ENCODE measurements at regions not wholly inside any gene's neighbourhood (a gene's known extent, or its start where the extent isn't known, plus 50 kb on each side); places are given as distances from the start of the nearest gene placed in this dataset.

DNA sequence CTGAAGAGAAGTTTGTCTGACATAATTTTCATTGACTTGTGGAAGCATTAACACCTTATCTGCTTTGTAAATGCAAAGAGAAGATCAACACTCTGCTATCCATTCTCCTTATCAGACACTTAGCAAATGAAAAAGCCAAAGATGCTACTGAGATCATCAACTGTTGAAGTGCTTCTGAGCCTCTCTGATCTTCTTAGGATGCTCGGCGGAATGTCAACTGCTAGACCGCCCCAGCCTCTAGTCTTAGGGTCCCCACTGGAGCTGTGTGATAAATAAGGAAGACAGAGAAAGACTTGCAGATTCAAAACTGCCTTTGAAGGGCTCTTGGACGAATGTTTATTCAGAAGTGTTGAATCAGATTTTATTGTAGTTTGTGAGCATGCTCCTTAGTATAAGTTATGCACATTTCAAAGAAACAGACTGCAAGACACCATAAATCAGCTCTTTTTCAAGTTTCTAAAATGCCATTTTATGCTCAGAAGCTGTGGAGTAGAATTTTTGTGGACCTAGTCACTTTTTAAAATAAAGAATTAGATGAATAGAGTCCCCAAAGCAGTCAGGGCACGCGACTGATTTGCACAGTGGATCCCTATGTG, 197.9 kb downstream of the DIRAS2 start:
- Histone ChIP-seq H3K36me3 (ENCODE audit: insufficient read depth, low read length, poor library complexity, severe bottlenecking) (no peaks in the 10 kb centered on the region), H3K9me3 (ENCODE audit: low read depth, low read length, poor library complexity, severe bottlenecking) (no peaks in the 10 kb centered on the region), H3K4me3 (ENCODE audit: low read depth, low read length, poor library complexity, severe bottlenecking) (no peak overlapping the region), H3K4me1 (ENCODE audit: insufficient read depth, low read length, poor library complexity, severe bottlenecking) (no peaks in the 10 kb centered on the region), H3K27me3 (replicated peaks; ENCODE audit: insufficient read depth, low read depth, low read length, poor library complexity) (no peaks in the 10 kb centered on the region), H3K27ac (ENCODE audit: low read depth, low read length, poor library complexity, severe bottlenecking) (no peak overlapping the region)
- no TSS peak for BruUV-seq (replicated peaks)
- ChIA-PET CTCF (no interaction called here), POLR2A (ENCODE audit: low non-redundant PET) (no interaction called here)
- no peak for DNase-seq (ENCODE audit: low spot score)
- intact Hi-C loops (cut with micrococcal nuclease; ENCODE audit: unreplicated experiment) = no loop called here
- TF ChIP-seq, protein P1, sequence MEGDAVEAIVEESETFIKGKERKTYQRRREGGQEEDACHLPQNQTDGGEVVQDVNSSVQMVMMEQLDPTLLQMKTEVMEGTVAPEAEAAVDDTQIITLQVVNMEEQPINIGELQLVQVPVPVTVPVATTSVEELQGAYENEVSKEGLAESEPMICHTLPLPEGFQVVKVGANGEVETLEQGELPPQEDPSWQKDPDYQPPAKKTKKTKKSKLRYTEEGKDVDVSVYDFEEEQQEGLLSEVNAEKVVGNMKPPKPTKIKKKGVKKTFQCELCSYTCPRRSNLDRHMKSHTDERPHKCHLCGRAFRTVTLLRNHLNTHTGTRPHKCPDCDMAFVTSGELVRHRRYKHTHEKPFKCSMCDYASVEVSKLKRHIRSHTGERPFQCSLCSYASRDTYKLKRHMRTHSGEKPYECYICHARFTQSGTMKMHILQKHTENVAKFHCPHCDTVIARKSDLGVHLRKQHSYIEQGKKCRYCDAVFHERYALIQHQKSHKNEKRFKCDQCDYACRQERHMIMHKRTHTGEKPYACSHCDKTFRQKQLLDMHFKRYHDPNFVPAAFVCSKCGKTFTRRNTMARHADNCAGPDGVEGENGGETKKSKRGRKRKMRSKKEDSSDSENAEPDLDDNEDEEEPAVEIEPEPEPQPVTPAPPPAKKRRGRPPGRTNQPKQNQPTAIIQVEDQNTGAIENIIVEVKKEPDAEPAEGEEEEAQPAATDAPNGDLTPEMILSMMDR (conservative IDR thresholded peaks at IDR 0.05; ENCODE audit: low read depth, low read length) = no peak
- no peak for TF ChIP-seq EZH2 (IDR thresholded peaks at IDR 0.05; ENCODE audit: borderline replicate concordance, low read depth, low read length, poor library complexity, severe bottlenecking)

DNA sequence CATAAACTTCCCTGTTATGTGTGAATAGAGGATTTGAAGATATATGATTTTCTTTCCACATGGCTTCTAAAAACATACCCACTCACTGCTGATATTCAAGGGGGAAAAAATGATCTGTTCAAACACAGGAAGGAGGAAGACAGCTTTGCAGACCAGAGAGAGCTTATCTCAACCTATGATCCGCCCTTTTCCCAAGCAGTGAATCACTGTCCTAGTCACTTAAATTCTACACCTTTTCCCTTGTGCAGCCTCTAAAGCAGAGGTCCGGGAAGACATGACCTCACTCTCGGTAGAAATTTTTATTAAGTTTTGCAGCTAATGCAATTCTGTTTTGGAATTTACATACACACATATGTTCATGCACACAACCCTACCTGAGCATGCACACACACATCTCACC, 197.2 kb downstream of the DIRAS2 start:
- H3K9me3 ChIP-seq (ENCODE audit: low read depth, low read length, poor library complexity, severe bottlenecking) = no peaks in the 10 kb centered on the region
- ChIA-PET POLR2A (ENCODE audit: low non-redundant PET) (no interaction called here), CTCF (no interaction called here)
- no peak overlapping the region for H3K27ac ChIP-seq (ENCODE audit: low read depth, low read length, poor library complexity, severe bottlenecking)
- DNase-seq (ENCODE audit: low spot score) = no peak
- intact Hi-C loops (cut with micrococcal nuclease; ENCODE audit: unreplicated experiment) = no loop called here
- no peak overlapping the region for H3K4me3 ChIP-seq (ENCODE audit: low read depth, low read length, poor library complexity, severe bottlenecking)
- no peaks in the 10 kb centered on the region for H3K36me3 ChIP-seq (ENCODE audit: insufficient read depth, low read length, poor library complexity, severe bottlenecking)
- no TSS peak for BruUV-seq (replicated peaks)
- H3K4me1 ChIP-seq (ENCODE audit: insufficient read depth, low read length, poor library complexity, severe bottlenecking) = no peaks in the 10 kb centered on the region
- TF ChIP-seq, protein P1 (conservative IDR thresholded peaks at IDR 0.05; ENCODE audit: low read depth, low read length) = no peak
- TF ChIP-seq EZH2 (IDR thresholded peaks at IDR 0.05; ENCODE audit: borderline replicate concordance, low read depth, low read length, poor library complexity, severe bottlenecking) = no peak
- H3K27me3 ChIP-seq (replicated peaks; ENCODE audit: insufficient read depth, low read depth, low read length, poor library complexity) = no peaks in the 10 kb centered on the region

DNA sequence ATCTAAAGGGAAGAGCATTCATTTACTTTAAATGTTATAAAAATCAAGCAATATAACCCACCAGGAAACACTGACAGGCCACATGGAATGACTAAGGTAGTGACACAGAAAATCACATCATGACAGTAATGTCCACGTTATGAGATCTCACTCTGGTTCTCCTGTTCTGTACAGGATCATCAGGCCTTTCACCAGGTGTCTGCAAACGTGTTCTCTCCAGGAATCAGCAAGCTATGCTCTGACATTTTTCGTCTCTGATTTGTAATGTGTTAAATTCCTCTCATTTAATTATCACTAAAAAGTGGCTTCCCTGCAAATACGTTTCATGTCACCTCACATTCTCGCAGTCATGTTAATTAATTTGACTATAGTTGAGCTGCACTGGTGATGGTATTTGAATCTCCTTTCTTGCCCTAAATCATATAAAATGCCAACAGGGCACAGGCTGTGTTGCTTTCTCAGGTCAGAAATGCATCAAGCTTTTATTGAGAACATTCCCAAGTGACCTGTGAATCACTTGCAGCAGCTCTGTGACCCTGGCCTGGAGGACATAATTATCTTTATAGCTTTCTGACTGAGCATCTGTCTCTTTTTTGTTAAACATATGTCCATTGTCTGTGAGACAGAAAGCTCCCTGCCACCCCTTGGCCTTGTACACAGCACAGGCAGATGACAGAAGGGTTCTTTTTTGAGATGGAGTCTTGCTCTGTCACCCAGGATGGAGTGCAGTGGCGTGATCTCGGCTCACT, 196.2 kb downstream of the DIRAS2 start:
- H3K27ac ChIP-seq (ENCODE audit: low read depth, low read length, poor library complexity, severe bottlenecking) = no peak overlapping the region
- H3K4me3 ChIP-seq (ENCODE audit: low read depth, low read length, poor library complexity, severe bottlenecking) = no peak overlapping the region
- POLR2A ChIA-PET (ENCODE audit: low non-redundant PET) = no interaction called here
- intact Hi-C loops (cut with micrococcal nuclease; ENCODE audit: unreplicated experiment) = no loop called here
- H3K36me3 ChIP-seq (ENCODE audit: insufficient read depth, low read length, poor library complexity, severe bottlenecking) = no peaks in the 10 kb centered on the region
- no peaks in the 10 kb centered on the region for H3K4me1 ChIP-seq (ENCODE audit: insufficient read depth, low read length, poor library complexity, severe bottlenecking)
- no peaks in the 10 kb centered on the region for H3K9me3 ChIP-seq (ENCODE audit: low read depth, low read length, poor library complexity, severe bottlenecking)
- no peaks in the 10 kb centered on the region for H3K27me3 ChIP-seq (replicated peaks; ENCODE audit: insufficient read depth, low read depth, low read length, poor library complexity)
- CTCF ChIA-PET = no interaction called here
- TF ChIP-seq, protein P1 (conservative IDR thresholded peaks at IDR 0.05; ENCODE audit: low read depth, low read length) = no peak
- TF ChIP-seq EZH2 (IDR thresholded peaks at IDR 0.05; ENCODE audit: borderline replicate concordance, low read depth, low read length, poor library complexity, severe bottlenecking) = no peak
- BruUV-seq (replicated peaks) = no TSS peak
- DNase-seq (ENCODE audit: low spot score) = no peak
